Fibroblast of lung (primary cell): ENCODE measurements at regions not wholly inside any gene's neighbourhood (a gene's known extent, or its start where the extent isn't known, plus 50 kb on each side); places are given as distances from the start of the nearest gene placed in this dataset.
"Not testable (repeated sequence)": the region's sequence is repeated elsewhere in the genome, so short reads cannot be mapped to it uniquely, and the experiment has no call there.

Source experiments
- DNase-seq, 2 donors: peaks; one replicate each; pipeline versions ENCODE4 v3.0.0 to v3.0.0-alpha.2; 2010; ENCODE audit warnings: low read depth in 2 of 2
- H2AFZ ChIP-seq: 2 replicates; pipeline ENCODE4 v1.5.1; 2012; ENCODE audit warnings: low read length, control low read depth, inconsistent platforms
- H3K27ac ChIP-seq: 2 replicates; pipeline ENCODE4 v1.5.1; 2011; ENCODE audit warnings: low read length, control low read depth; ENCODE audit not compliant: insufficient read depth
- H3K27me3 ChIP-seq: 2 replicates; pipeline ENCODE4 v1.5.1; 2011; ENCODE audit warnings: mild to moderate bottlenecking, low read length; ENCODE audit not compliant: control insufficient read depth, insufficient read depth
- H3K36me3 ChIP-seq: 2 replicates; pipeline ENCODE4 v1.5.1; 2011; ENCODE audit warnings: low read length; ENCODE audit not compliant: control insufficient read depth, insufficient read depth
- H3K4me1 ChIP-seq: 2 replicates; pipeline ENCODE4 v1.5.1; 2011; ENCODE audit warnings: low read length; ENCODE audit not compliant: control insufficient read depth, insufficient read depth; ENCODE audit errors: extremely low read depth
- H3K4me2 ChIP-seq: 2 replicates; pipeline ENCODE4 v1.5.1; 2011; ENCODE audit warnings: low read length, control low read depth; ENCODE audit not compliant: insufficient read depth; ENCODE audit errors: extremely low read depth
- H3K4me3 ChIP-seq, 4 experiments: fragments of 200-600 bp in 1 of 4; sonication (generic) in 1 of 4; replicated peaks in 1 of 4; 2 replicates each; pipeline ENCODE4 v1.5.1; 2011 to 2016; ENCODE audit warnings: low read length in 4 of 4, low read depth in 3 of 4, mild to moderate bottlenecking in 3 of 4, control low read depth in 2 of 4, inconsistent platforms in 1 of 4, mixed read lengths in 1 of 4; ENCODE audit not compliant: insufficient read depth in 1 of 4; ENCODE audit errors: control extremely low read depth in 1 of 4
- H3K79me2 ChIP-seq: 2 replicates; pipeline ENCODE4 v1.5.1; 2012; ENCODE audit warnings: mild to moderate bottlenecking, low read length, inconsistent platforms; ENCODE audit not compliant: control insufficient read depth, insufficient read depth
- H3K9ac ChIP-seq: 2 replicates; pipeline ENCODE4 v1.5.1; 2011; ENCODE audit warnings: mild to moderate bottlenecking, low read length, control low read depth; ENCODE audit not compliant: insufficient read depth
- H3K9me3 ChIP-seq: 2 replicates; pipeline ENCODE4 v1.5.1; 2012; ENCODE audit warnings: low read depth, low read length; ENCODE audit not compliant: control insufficient read depth, insufficient read depth
- H4K20me1 ChIP-seq: 2 replicates; pipeline ENCODE4 v1.5.1; 2011; ENCODE audit warnings: low read length; ENCODE audit not compliant: control insufficient read depth, insufficient read depth; ENCODE audit errors: extremely low read depth
- CTCF ChIP-seq, 2 donors: IDR thresholded peaks in 1 of 2; conservative IDR thresholded peaks in 1 of 2; 1 replicate in 1 of 2; 2 replicates in 1 of 2; pipeline ENCODE4 v1.5.1; 2011 to 2012; ENCODE audit warnings: low read length in 2 of 2, control low read depth in 1 of 2, inconsistent platforms in 1 of 2, low read depth in 1 of 2, mild to moderate bottlenecking in 1 of 2
- EZH2 ChIP-seq: IDR thresholded peaks from 2 replicates; pipeline ENCODE4 v1.5.1; 2012; ENCODE audit warnings: low read length, control low read depth, mild to moderate bottlenecking; ENCODE audit errors: missing control alignments

GRCh38 chr2:187024739-187025138 lies 175.8 kb upstream of the ZSWIM2 start:
- no peak overlapping the region for H2AFZ ChIP-seq
- H3K36me3 ChIP-seq: no peaks in the 10 kb centered on the region
- no peaks in the 10 kb centered on the region for H3K79me2 ChIP-seq
- no peak for DNase-seq
- no peak overlapping the region for H3K4me2 ChIP-seq
- no peaks in the 10 kb centered on the region for H3K27me3 ChIP-seq
- no peaks in the 10 kb centered on the region for H3K9me3 ChIP-seq
- no peak overlapping the region for H3K4me3 ChIP-seq
- TF ChIP-seq EZH2 (no peak), CTCF (conservative IDR thresholded peaks at IDR 0.05 in 1 of 2, IDR thresholded peaks at IDR 0.05 in 1 of 2; ENCODE audit: low read depth in 1 of 2, low read length in 2 of 2) (no peak)
- H3K9ac ChIP-seq: no peak overlapping the region
- H3K27ac ChIP-seq: no peak overlapping the region
- no peaks in the 10 kb centered on the region for H4K20me1 ChIP-seq
- H3K4me1 ChIP-seq: no peaks in the 10 kb centered on the region

GRCh38 chr2:187023996-187024395 lies 175.0 kb upstream of the ZSWIM2 start:
- not testable (repeated sequence) for DNase-seq, H3K79me2 ChIP-seq, H3K27ac ChIP-seq, H3K36me3 ChIP-seq, H3K4me2 ChIP-seq, H3K9me3 ChIP-seq, H4K20me1 ChIP-seq, H3K4me3 ChIP-seq, H3K9ac ChIP-seq, H3K4me1 ChIP-seq, H2AFZ ChIP-seq, H3K27me3 ChIP-seq

- H3K27ac ChIP-seq: no peak overlapping the region
- no peaks in the 10 kb centered on the region for H4K20me1 ChIP-seq
- H2AFZ ChIP-seq: no peak overlapping the region
- no peaks in the 10 kb centered on the region for H3K4me1 ChIP-seq
- no peak overlapping the region for H3K9ac ChIP-seq
- no peaks in the 10 kb centered on the region for H3K79me2 ChIP-seq
- H3K4me2 ChIP-seq: no peak overlapping the region
- DNase-seq: no peak
- TF ChIP-seq CTCF (conservative IDR thresholded peaks at IDR 0.05 in 1 of 2, IDR thresholded peaks at IDR 0.05 in 1 of 2; ENCODE audit: low read depth in 1 of 2, low read length in 2 of 2): no peak
- TF ChIP-seq EZH2: no peak
- no peaks in the 10 kb centered on the region for H3K36me3 ChIP-seq
- no peak overlapping the region for H3K4me3 ChIP-seq
- H3K27me3 ChIP-seq: no peaks in the 10 kb centered on the region
- H3K9me3 ChIP-seq: no peaks in the 10 kb centered on the region
Measured at GRCh38 chr2:187017438-187017837, 168.5 kb upstream of the ZSWIM2 start.

GRCh38 chr2:187013058-187013457 lies 164.1 kb upstream of the ZSWIM2 start:
- H3K36me3 ChIP-seq: no peaks in the 10 kb centered on the region
- no peaks in the 10 kb centered on the region for H4K20me1 ChIP-seq
- H3K27me3 ChIP-seq: no peaks in the 10 kb centered on the region
- no peak overlapping the region for H3K4me3 ChIP-seq
- no peak for DNase-seq
- H2AFZ ChIP-seq: no peak overlapping the region
- H3K9me3 ChIP-seq: no peaks in the 10 kb centered on the region
- H3K27ac ChIP-seq: no peak overlapping the region
- no peak overlapping the region for H3K9ac ChIP-seq
- H3K79me2 ChIP-seq: no peaks in the 10 kb centered on the region
- H3K4me2 ChIP-seq: no peak overlapping the region
- no peaks in the 10 kb centered on the region for H3K4me1 ChIP-seq
- no peak for TF ChIP-seq CTCF (conservative IDR thresholded peaks at IDR 0.05 in 1 of 2, IDR thresholded peaks at IDR 0.05 in 1 of 2; ENCODE audit: low read depth in 1 of 2, low read length in 2 of 2)
- no peak for TF ChIP-seq EZH2
